ENCODE measurements at regions not wholly inside any gene's neighbourhood (a gene's known extent, or its start where the extent isn't known, plus 50 kb on each side); places are given as distances from the start of the nearest gene placed in this dataset.

GRCh38 chr4:114385195-114385985 is 213.2 kb upstream of the UGT8 start:
- TF ChIP-seq ZNF274 (IDR thresholded peaks at IDR 0.05; ENCODE audit: low read depth, low read length): no peak
- H3K4me3 ChIP-seq (ENCODE audit: low read length): no peak overlapping the region

GRCh38 chr4:114386637-114387233 is 211.9 kb upstream of the UGT8 start:
- TF ChIP-seq ZNF274 (IDR thresholded peaks at IDR 0.05; ENCODE audit: low read depth, low read length): no peak
- H3K4me3 ChIP-seq (ENCODE audit: low read length): no peak overlapping the region

- no peak for TF ChIP-seq ZNF274 (IDR thresholded peaks at IDR 0.05; ENCODE audit: low read depth, low read length)
- no peak overlapping the region for H3K4me3 ChIP-seq (ENCODE audit: low read length)
These were observed 209.4 kb upstream of the UGT8 start for GRCh38 chr4:114389070-114389685.

GRCh38 chr4:114393295-114394038 is 205.1 kb upstream of the UGT8 start:
- TF ChIP-seq ZNF274 (IDR thresholded peaks at IDR 0.05; ENCODE audit: low read depth, low read length): no peak

GRCh38 chr4:114396808-114397207 is 201.8 kb upstream of the UGT8 start:
- H3K4me3 ChIP-seq (ENCODE audit: low read length): no peak overlapping the region
- TF ChIP-seq ZNF274 (IDR thresholded peaks at IDR 0.05; ENCODE audit: low read depth, low read length): no peak

More at GRCh38 chr4:114393295-114394038, 205.1 kb upstream of the UGT8 start:
- no peak overlapping the region for H3K4me3 ChIP-seq (ENCODE audit: low read length)

- H3K4me3 ChIP-seq (ENCODE audit: low read length): no peak overlapping the region
- TF ChIP-seq ZNF274 (IDR thresholded peaks at IDR 0.05; ENCODE audit: low read depth, low read length): no peak
These were observed 200.2 kb upstream of the UGT8 start for GRCh38 chr4:114398410-114398809.

GRCh38 chr4:114399105-114399504 is 199.5 kb upstream of the UGT8 start:
- no peak overlapping the region for H3K4me3 ChIP-seq (ENCODE audit: low read length)
- TF ChIP-seq ZNF274 (IDR thresholded peaks at IDR 0.05; ENCODE audit: low read depth, low read length): no peak

GRCh38 chr4:114400531-114400930 is 198.1 kb upstream of the UGT8 start:
- no peak for TF ChIP-seq ZNF274 (IDR thresholded peaks at IDR 0.05; ENCODE audit: low read depth, low read length)

GRCh38 chr4:114401483-114401882 is 197.1 kb upstream of the UGT8 start:
- no peak for TF ChIP-seq ZNF274 (IDR thresholded peaks at IDR 0.05; ENCODE audit: low read depth, low read length)
- no peak overlapping the region for H3K4me3 ChIP-seq (ENCODE audit: low read length)

More at GRCh38 chr4:114400531-114400930, 198.1 kb upstream of the UGT8 start:
- H3K4me3 ChIP-seq (ENCODE audit: low read length): no peak overlapping the region

GRCh38 chr4:114417214-114417613 is 181.4 kb upstream of the UGT8 start:
- no peak overlapping the region for H3K4me3 ChIP-seq (ENCODE audit: low read length)
- no peak for TF ChIP-seq ZNF274 (IDR thresholded peaks at IDR 0.05; ENCODE audit: low read depth, low read length)

GRCh38 chr4:114420069-114420468 is 178.5 kb upstream of the UGT8 start:
- no peak overlapping the region for H3K4me3 ChIP-seq (ENCODE audit: low read length)
- no peak for TF ChIP-seq ZNF274 (IDR thresholded peaks at IDR 0.05; ENCODE audit: low read depth, low read length)

GRCh38 chr4:114423582-114423981 is 175.0 kb upstream of the UGT8 start:
- TF ChIP-seq ZNF274 (IDR thresholded peaks at IDR 0.05; ENCODE audit: low read depth, low read length): no peak

GRCh38 chr4:114435116-114435515 is 163.5 kb upstream of the UGT8 start:
- no peak for TF ChIP-seq ZNF274 (IDR thresholded peaks at IDR 0.05; ENCODE audit: low read depth, low read length)
- no peak overlapping the region for H3K4me3 ChIP-seq (ENCODE audit: low read length)

More at GRCh38 chr4:114423582-114423981, 175.0 kb upstream of the UGT8 start:
- H3K4me3 ChIP-seq (ENCODE audit: low read length): no peak overlapping the region

- no peak for TF ChIP-seq ZNF274 (IDR thresholded peaks at IDR 0.05; ENCODE audit: low read depth, low read length)
- H3K4me3 ChIP-seq (ENCODE audit: low read length): no peak overlapping the region
These were observed 155.8 kb upstream of the UGT8 start for GRCh38 chr4:114442856-114443255.
